ENCODE measurements at regions not wholly inside any gene's neighbourhood (a gene's known extent, or its start where the extent isn't known, plus 50 kb on each side); places are given as distances from the start of the nearest gene placed in this dataset.

- TF ChIP-seq CTCF (conservative IDR thresholded peaks at IDR 0.05 in 1 of 2, IDR thresholded peaks at IDR 0.05 in 1 of 2; ENCODE audit: extremely low read depth in 1 of 2, insufficient read depth in 1 of 2, low read depth in 1 of 2, low read length in 2 of 2) (no peak), EZH2 (IDR thresholded peaks at IDR 0.05; ENCODE audit: borderline replicate concordance, low read length) (no peak)
These were observed 89.8 kb downstream of the ENGASE start for GRCh38 chr17:79164408-79164807.

Measured in mammary epithelial cell (primary cell).